DND-41 (cell line): ENCODE measurements at regions not wholly inside any gene's neighbourhood (a gene's known extent, or its start where the extent isn't known, plus 50 kb on each side); places are given as distances from the start of the nearest gene placed in this dataset.
"Not testable (repeated sequence)": the region's sequence is repeated elsewhere in the genome, so short reads cannot be mapped to it uniquely, and the experiment has no call there.

Experiments used
- ATAC-seq: fragments of 200-7000 bp; cut with Tn5 transposase; 3 replicates; pipeline ENCODE4 v1.9.1; 2021; ENCODE audit warnings: low read depth; ENCODE audit not compliant: insufficient read depth
- DNase-seq: peaks from one replicate; pipeline ENCODE4 v3.0.0-alpha.2; 2020
- H2AFZ ChIP-seq: 2 replicates; pipeline ENCODE4 v1.6.0; 2012; ENCODE audit warnings: low read depth, low read length
- H3K27ac ChIP-seq: 2 replicates; pipeline ENCODE4 v1.5.1; 2012; ENCODE audit warnings: low read length, inconsistent platforms
- H3K27me3 ChIP-seq: fragments of 200-600 bp; sonication (generic); 2 replicates; pipeline ENCODE4 v1.6.0; 2012; ENCODE audit warnings: low read length, mild to moderate bottlenecking, inconsistent platforms; ENCODE audit not compliant: insufficient read depth, poor library complexity
- H3K36me3 ChIP-seq: 2 replicates; pipeline ENCODE4 v1.5.1; 2012; ENCODE audit warnings: low read length, inconsistent platforms; ENCODE audit not compliant: insufficient read depth
- H3K4me1 ChIP-seq: 2 replicates; pipeline ENCODE4 v1.5.1; 2012; ENCODE audit warnings: mild to moderate bottlenecking, low read length; ENCODE audit not compliant: insufficient read depth
- H3K4me2 ChIP-seq: 2 replicates; pipeline ENCODE4 v1.6.0; 2012; ENCODE audit warnings: mild to moderate bottlenecking, moderate library complexity, low read length, inconsistent platforms; ENCODE audit not compliant: insufficient read depth
- H3K4me3 ChIP-seq, 2 experiments: fragments of 200-600 bp in 1 of 2; shearing (Covaris generic) in 1 of 2; 2 replicates each; pipeline ENCODE4 v1.5.1; 2012 to 2016; ENCODE audit warnings: inconsistent platforms in 2 of 2, low read length in 2 of 2, mild to moderate bottlenecking in 2 of 2, low read depth in 1 of 2, moderate library complexity in 1 of 2
- H3K79me2 ChIP-seq: 2 replicates; pipeline ENCODE4 v1.6.0; 2012; ENCODE audit warnings: low read length, inconsistent platforms; ENCODE audit not compliant: insufficient read depth
- H3K9ac ChIP-seq: 2 replicates; pipeline ENCODE4 v1.6.0; 2012; ENCODE audit warnings: low read depth, mild to moderate bottlenecking, inconsistent platforms, low read length, moderate library complexity
- H3K9me3 ChIP-seq: 2 replicates; pipeline ENCODE4 v1.5.1; 2012; ENCODE audit warnings: low read length, moderate library complexity, mild to moderate bottlenecking, inconsistent platforms; ENCODE audit not compliant: insufficient read depth, severe bottlenecking
- H4K20me1 ChIP-seq: 2 replicates; pipeline ENCODE4 v1.6.0; 2012; ENCODE audit warnings: low read length; ENCODE audit not compliant: insufficient read depth

DNA sequence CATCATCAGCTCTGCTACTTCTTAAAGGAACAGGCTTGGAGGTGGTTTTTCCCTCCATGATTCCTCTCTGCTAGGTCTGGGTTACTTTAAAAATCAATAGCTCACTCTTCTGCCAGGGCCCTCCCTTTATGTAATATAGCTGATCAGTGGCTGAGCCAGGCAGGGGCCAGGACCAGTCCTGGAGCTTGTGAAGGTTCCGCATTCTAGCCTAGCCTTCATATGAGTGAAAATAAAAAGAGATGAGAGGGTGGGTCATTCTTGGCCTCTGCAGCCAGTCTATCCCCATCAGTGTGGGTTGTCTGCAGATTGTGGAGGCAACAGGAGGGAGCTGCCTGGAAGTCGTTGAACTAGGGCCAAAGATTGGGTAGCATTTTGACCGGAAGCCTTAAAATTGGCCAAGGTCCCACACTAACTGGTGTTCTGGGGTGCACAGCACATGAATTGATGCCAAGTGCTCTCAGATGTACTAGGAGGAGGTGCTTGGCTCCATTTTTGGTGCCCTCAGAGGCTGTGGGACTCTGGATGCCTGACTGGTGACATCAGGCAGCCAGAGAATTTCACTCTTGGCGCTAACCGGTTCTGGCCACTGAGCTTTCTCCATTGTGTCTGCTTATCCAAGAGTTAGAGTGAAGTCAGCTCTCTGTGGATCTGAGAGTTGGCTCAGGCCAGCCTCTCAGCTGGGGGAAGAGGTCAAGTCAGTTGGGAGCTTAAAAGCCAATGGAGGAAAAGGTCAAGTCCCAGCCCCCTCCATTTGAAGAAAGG lies 93.7 kb upstream of the FAM72C start:
- not testable (repeated sequence) for H3K27ac ChIP-seq, H3K4me2 ChIP-seq, H3K36me3 ChIP-seq, H3K4me1 ChIP-seq, H4K20me1 ChIP-seq, H3K4me3 ChIP-seq, ATAC-seq, H2AFZ ChIP-seq, H3K9ac ChIP-seq, H3K27me3 ChIP-seq, H3K9me3 ChIP-seq, DNase-seq, H3K79me2 ChIP-seq

DNA sequence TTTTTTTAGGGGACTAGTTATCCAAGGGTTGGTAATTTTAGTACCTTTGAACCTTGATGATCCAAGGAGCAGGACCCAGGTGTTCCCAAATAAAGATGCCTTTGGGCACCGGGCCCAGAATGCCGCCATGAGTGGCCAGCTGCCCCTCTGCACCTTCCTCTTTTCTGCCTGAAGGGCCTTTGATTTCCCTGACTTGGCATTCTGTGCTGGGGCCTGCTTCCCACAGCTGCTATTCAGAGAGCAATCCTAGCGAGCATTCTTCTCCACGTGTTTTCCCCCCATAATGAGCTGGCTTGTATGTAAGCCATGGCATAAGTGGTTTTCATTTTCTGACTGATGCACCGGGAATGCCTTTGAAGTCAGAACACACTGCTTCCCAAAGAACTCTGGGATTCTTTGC lies 77.6 kb upstream of the FAM72C start:
- not testable (repeated sequence) for H4K20me1 ChIP-seq, DNase-seq, H3K9ac ChIP-seq, H3K79me2 ChIP-seq, H3K4me3 ChIP-seq, H3K36me3 ChIP-seq, H3K27ac ChIP-seq, H2AFZ ChIP-seq, H3K4me1 ChIP-seq, H3K27me3 ChIP-seq, H3K9me3 ChIP-seq, ATAC-seq, H3K4me2 ChIP-seq

- H3K27me3 ChIP-seq, H3K36me3 ChIP-seq, H3K4me2 ChIP-seq, H3K4me1 ChIP-seq, H2AFZ ChIP-seq, DNase-seq, H3K27ac ChIP-seq, H4K20me1 ChIP-seq, H3K9me3 ChIP-seq, H3K4me3 ChIP-seq, H3K9ac ChIP-seq, H3K79me2 ChIP-seq, ATAC-seq: not testable (repeated sequence)
Observed at GRCh38 chr1:144046645-144047044, 74.9 kb upstream of the FAM72C start.

GRCh38 chr1:144045751-144046546 lies 74.2 kb upstream of the FAM72C start:
- not testable (repeated sequence) for H3K9ac ChIP-seq, H3K27me3 ChIP-seq, H3K4me3 ChIP-seq, H3K79me2 ChIP-seq, H4K20me1 ChIP-seq, H2AFZ ChIP-seq, H3K4me1 ChIP-seq, H3K4me2 ChIP-seq, H3K9me3 ChIP-seq, H3K36me3 ChIP-seq, H3K27ac ChIP-seq
- ATAC-seq (peak; percentile 58; the same call in 1 of the 3 replicates), DNase-seq (peak; percentile 2)

DNA sequence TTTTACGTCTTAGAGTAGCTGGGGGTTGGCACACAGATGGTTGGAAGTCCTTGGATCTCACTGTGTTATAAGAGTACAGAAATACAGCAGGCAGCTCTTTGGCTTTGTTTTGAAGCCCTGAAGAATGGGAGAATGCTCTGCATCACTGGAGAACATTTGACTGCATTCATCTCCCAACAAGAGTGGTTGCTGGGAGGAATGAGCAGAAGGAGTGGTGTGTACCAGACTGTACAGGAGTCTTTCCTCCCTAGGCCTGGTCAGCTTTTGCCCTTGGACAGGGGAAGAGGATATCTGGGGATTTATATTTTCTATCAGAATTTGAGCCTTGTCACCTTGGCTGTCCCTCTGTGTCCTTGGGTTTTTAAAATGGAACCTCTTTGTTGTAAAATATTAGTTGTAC lies 70.5 kb upstream of the FAM72C start:
- H3K9me3 ChIP-seq, ATAC-seq, H3K27me3 ChIP-seq, H3K9ac ChIP-seq, H3K4me3 ChIP-seq, H3K36me3 ChIP-seq, H3K4me2 ChIP-seq, H2AFZ ChIP-seq, H3K27ac ChIP-seq, H4K20me1 ChIP-seq, H3K4me1 ChIP-seq, DNase-seq, H3K79me2 ChIP-seq: not testable (repeated sequence)

DNA sequence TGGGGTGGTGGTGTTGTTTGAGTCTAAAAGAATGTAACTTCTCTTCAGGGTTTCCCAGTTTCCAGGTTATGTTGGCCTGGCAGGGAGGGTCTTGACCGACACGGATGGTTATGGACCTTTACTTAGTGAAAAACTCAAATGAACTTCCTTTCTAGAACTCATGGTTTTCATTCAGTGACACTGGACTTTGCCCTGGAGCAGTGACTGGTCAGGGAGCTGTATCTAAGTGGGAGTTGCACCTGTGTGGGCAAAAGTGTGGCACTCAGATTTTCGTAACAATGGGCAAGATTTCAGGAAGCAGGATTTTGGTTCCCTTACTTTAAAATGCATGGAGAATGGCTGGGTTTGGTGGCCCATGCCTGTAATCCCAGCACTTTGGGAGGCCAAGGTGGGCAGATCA lies 68.5 kb upstream of the FAM72C start:
- not testable (repeated sequence) for H3K27me3 ChIP-seq, H3K4me1 ChIP-seq, H3K4me2 ChIP-seq, H3K9me3 ChIP-seq, H3K36me3 ChIP-seq, H2AFZ ChIP-seq, DNase-seq, H4K20me1 ChIP-seq, H3K27ac ChIP-seq, ATAC-seq, H3K9ac ChIP-seq, H3K79me2 ChIP-seq, H3K4me3 ChIP-seq

GRCh38 chr1:144034045-144034444 lies 62.3 kb upstream of the FAM72C start:
- H4K20me1 ChIP-seq, H3K27ac ChIP-seq, H3K4me2 ChIP-seq, H3K79me2 ChIP-seq, H3K9ac ChIP-seq, H3K4me1 ChIP-seq, H3K4me3 ChIP-seq, H3K27me3 ChIP-seq, H2AFZ ChIP-seq, H3K36me3 ChIP-seq, DNase-seq, H3K9me3 ChIP-seq, ATAC-seq: not testable (repeated sequence)

- H4K20me1 ChIP-seq, DNase-seq, H3K36me3 ChIP-seq, H3K4me2 ChIP-seq, H3K4me3 ChIP-seq, H3K9ac ChIP-seq, H3K79me2 ChIP-seq, H3K27me3 ChIP-seq, H3K27ac ChIP-seq, H3K9me3 ChIP-seq, H2AFZ ChIP-seq, H3K4me1 ChIP-seq, ATAC-seq: not testable (repeated sequence)
Observed at GRCh38 chr1:144031550-144031949, 59.8 kb upstream of the FAM72C start.
